ENCODE measurements at regions not wholly inside any gene's neighbourhood (a gene's known extent, or its start where the extent isn't known, plus 50 kb on each side); places are given as distances from the start of the nearest gene placed in this dataset.
"Not testable (repeated sequence)": the region's sequence is repeated elsewhere in the genome, so short reads cannot be mapped to it uniquely, and the experiment has no call there.

DNA sequence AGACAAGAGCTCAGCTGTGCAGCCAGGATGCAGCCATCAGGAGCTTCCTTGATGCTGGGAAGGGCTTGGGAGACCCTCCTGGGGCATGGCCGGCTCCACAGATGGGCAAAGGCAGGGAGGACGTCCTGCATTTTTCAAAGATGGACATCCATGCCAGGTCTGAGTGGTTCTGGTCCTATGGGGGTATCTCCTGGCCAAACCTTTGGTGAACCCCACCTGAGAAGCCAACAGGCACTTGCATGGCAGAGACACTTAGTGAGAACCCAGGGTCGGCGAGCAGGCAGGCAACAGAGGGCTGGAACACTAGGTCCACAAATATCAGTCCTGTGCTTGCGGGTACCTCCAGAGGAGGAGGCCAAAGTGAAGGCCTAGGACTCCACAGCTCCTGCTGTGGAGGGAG is 70.0 kb downstream of the KCTD15 start:
- H3K9me3 Mint-ChIP-seq: no peaks in the 10 kb centered on the region
- peaks cover 27% of the 10 kb centered on the region for H3K27me3 Mint-ChIP-seq
- H3K27ac Mint-ChIP-seq (ENCODE audit: low read depth): no peak overlapping the region
- H3K4me3 Mint-ChIP-seq: no peak overlapping the region
- ATAC-seq (replicated peaks; ENCODE audit: extremely low read depth, poor library complexity, severe bottlenecking) (no peak), DNase-seq (ENCODE audit: low spot score in 2 of 2) (no peak)
- H3K36me3 Mint-ChIP-seq (ENCODE audit: insufficient read depth): no peaks in the 10 kb centered on the region
- H3K4me1 Mint-ChIP-seq: no peaks in the 10 kb centered on the region

DNA sequence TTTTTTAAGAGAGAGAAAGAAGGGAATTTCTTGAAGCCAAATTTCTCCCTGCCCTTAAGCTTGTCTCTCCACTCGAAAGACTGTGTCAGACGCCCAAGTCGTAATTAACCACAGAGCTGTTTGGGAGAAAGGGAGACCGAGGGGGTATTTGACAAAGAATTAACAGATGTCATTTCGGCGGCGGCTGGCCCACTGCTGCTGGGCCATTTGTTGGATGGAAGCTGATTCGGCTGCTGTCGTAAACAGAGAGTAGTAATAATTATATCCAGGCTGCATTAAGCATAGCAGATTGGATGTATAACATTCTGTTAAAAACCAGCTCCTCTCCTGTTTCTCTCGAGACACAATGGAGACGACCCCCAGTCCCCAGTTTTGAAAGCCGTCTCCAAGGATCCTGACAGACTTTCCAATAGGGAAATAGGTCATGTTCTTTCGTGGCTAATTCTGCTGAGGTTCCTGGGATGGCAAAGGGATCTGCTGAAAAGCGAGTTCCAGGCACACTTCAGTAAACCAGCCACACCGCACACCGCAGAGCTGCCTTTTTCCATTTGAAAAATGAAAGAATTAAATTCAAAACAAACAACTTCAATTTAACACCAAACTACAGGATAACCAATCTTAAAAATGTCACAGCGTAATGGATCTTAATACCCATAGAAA is 71.5 kb downstream of the KCTD15 start:
- H3K27ac Mint-ChIP-seq (ENCODE audit: low read depth): no peak overlapping the region
- DNase-seq (ENCODE audit: low spot score in 2 of 2) (no peak), ATAC-seq (replicated peaks; ENCODE audit: extremely low read depth, poor library complexity, severe bottlenecking) (no peak)
- no peaks in the 10 kb centered on the region for H3K4me1 Mint-ChIP-seq
- peaks cover 27% of the 10 kb centered on the region for H3K27me3 Mint-ChIP-seq
- H3K36me3 Mint-ChIP-seq (ENCODE audit: insufficient read depth): no peaks in the 10 kb centered on the region
- H3K9me3 Mint-ChIP-seq: no peaks in the 10 kb centered on the region
- H3K4me3 Mint-ChIP-seq: no peak overlapping the region

DNA sequence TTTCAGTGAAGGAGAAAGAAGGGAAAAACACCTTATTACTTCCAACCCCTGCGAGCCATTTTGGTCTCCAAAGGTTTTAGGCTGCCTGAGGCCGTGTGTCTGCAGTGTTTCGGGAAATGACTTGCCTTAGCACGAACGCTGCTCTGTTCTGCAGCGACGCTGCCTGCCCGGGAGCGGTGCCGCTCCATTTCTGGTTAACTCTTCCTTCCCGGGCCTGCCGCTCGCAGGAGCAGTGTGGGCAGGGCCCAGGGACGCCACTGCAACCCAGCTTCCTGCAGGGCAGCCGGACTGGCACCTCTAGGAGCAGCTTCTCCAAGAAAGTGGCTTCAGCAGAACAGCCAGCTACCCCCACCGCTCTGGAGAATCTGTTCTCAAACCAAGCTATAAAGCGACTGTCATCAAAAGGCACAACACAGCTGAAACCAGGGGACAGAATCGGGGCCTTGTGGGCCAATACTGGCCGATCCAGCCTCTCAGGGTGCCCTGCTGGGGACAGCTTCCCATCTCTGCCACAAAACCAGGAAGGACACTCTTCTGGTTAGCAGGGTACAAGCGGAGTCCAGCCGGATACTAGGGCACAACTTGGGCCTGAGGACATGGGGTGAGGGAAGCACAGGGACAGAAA is 72.2 kb downstream of the KCTD15 start:
- DNase-seq (ENCODE audit: low spot score in 2 of 2) (no peak), ATAC-seq (replicated peaks; ENCODE audit: extremely low read depth, poor library complexity, severe bottlenecking) (no peak)
- H3K27ac Mint-ChIP-seq (ENCODE audit: low read depth): no peak overlapping the region
- H3K4me3 Mint-ChIP-seq: no peak overlapping the region
- H3K4me1 Mint-ChIP-seq: no peaks in the 10 kb centered on the region
- H3K36me3 Mint-ChIP-seq (ENCODE audit: insufficient read depth): no peaks in the 10 kb centered on the region
- H3K9me3 Mint-ChIP-seq: no peaks in the 10 kb centered on the region
- peaks cover 27% of the 10 kb centered on the region for H3K27me3 Mint-ChIP-seq

DNA sequence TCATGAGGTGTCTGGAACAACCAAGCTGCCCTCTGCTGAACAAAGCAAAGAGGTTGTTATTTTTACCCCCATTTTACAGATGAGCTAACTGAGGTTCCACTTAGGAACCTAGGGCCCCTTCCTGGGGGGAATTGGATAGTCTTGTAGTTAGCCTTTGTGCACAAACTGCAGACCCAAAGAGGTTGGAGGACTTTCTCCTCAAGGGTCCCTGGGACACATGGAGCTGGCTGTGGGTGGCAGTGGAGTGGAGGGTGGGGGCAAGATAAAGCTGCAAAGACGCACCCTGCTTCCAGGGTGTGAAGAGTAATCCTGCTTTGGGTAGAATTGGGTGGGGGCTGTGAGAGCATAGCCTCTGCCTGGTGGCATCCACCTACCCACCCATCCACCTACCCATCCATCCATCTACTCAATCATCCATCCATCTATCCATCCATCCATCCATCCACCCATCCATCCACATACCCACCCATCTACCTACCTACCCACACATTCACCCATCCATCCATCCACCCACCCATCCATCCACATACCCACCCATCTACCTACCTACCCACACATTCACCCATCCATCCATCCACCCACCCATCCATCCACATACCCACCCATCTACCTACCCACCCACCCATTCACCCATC is 73.7 kb downstream of the KCTD15 start:
- not testable (repeated sequence) for DNase-seq (ENCODE audit: low spot score in 2 of 2); H3K27ac Mint-ChIP-seq (ENCODE audit: low read depth); H3K4me3 Mint-ChIP-seq; H3K9me3 Mint-ChIP-seq; ATAC-seq (replicated peaks; ENCODE audit: extremely low read depth, poor library complexity, severe bottlenecking); H3K4me1 Mint-ChIP-seq; H3K36me3 Mint-ChIP-seq (ENCODE audit: insufficient read depth)
- H3K27me3 Mint-ChIP-seq: peaks cover 20% of the 10 kb centered on the region

DNA sequence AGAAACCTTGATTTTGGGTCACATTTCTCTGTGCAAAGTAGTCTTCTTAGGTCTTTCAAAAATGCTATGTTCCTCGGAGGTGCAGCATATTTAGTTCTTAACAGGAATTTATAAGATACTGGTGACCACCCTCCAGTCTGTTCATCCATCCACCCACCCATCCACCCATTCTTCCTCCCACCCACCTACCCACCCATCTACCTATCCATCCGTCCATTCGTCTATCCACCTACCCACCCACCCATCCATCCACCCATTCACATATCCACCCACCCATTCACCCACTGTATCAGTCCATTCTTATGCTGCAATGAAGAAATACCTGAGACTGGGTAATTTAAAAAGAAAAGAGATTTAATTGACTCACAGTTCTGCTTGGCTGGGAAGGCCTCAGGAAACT is 74.9 kb downstream of the KCTD15 start:
- H3K4me1 Mint-ChIP-seq: no peaks in the 10 kb centered on the region
- ATAC-seq (replicated peaks; ENCODE audit: extremely low read depth, poor library complexity, severe bottlenecking) (no peak), DNase-seq (ENCODE audit: low spot score in 2 of 2) (no peak)
- H3K36me3 Mint-ChIP-seq (ENCODE audit: insufficient read depth): peaks cover 2% of the 10 kb centered on the region
- H3K4me3 Mint-ChIP-seq: no peak overlapping the region
- H3K27ac Mint-ChIP-seq (ENCODE audit: low read depth): no peak overlapping the region
- no peaks in the 10 kb centered on the region for H3K9me3 Mint-ChIP-seq
- peaks cover 20% of the 10 kb centered on the region for H3K27me3 Mint-ChIP-seq

DNA sequence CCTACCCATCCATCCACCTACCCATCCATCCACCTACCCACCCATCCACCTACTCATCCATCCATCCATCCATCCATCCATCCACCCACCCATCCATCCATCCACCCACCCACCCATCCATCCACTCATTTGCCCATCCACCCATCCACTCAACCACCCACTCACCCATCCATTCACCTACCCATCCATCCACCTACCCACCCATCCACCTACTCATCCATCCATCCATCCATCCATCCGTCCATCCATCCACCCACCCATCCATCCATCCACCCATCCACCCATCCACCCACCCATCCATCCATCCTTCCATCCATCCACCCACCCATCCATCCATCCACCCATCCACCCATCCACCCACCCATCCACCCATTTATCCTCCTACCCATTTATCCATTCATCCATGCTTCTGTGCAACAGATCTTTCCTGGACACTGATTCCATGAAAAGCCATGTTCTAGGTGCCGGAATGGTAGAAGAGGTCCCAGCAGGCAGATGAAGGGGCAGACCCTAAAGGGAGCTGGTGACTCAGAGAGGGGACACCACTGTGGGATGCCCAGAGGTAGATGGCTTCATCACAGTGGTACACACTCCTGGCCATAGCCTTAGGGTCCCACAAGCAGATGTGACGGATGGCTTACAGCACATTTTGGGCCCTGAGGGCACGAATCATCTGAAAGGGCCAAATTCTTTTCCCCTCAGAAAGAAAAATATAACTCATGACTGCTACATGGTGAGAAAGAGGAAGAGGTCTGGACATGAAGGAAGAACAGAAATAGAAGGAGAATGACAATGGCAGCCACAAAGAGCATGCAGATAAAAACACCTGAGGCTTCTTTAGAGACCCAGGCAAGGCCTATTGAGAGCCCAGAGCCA is 76.0 kb downstream of the KCTD15 start:
- Mint-ChIP-seq H3K4me1 (no peaks in the 10 kb centered on the region), H3K9me3 (no peaks in the 10 kb centered on the region), H3K36me3 (ENCODE audit: insufficient read depth) (peaks cover 2% of the 10 kb centered on the region), H3K27me3 (peaks cover 28% of the 10 kb centered on the region), H3K27ac (ENCODE audit: low read depth) (no peak overlapping the region), H3K4me3 (no peak overlapping the region)
- DNase-seq (ENCODE audit: low spot score in 2 of 2) (no peak), ATAC-seq (replicated peaks; ENCODE audit: extremely low read depth, poor library complexity, severe bottlenecking) (no peak)

DNA sequence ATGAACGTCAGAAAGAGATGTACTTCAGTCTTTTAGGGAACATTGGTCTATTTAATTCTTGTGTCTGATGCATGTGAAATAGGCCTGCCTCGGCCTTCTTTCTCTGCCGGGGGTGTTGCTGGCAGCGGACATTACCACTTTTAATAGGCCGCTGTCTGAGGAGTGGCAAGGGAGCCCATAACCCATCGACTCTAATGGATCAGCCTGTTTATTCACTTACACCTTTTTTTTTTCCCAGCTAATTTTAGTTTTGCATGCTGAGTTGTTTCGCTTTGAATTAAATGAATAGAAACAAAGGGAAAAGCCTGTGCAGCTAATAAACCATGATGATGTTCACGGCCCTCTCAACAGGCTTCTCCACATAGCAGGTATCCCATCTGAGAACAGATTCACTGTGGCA is 78.4 kb downstream of the KCTD15 start:
- DNase-seq (ENCODE audit: low spot score in 2 of 2) (no peak), ATAC-seq (replicated peaks; ENCODE audit: extremely low read depth, poor library complexity, severe bottlenecking) (no peak)
- H3K36me3 Mint-ChIP-seq (ENCODE audit: insufficient read depth): peaks cover 2% of the 10 kb centered on the region
- no peaks in the 10 kb centered on the region for H3K4me1 Mint-ChIP-seq
- H3K27me3 Mint-ChIP-seq: peaks cover 26% of the 10 kb centered on the region
- no peak overlapping the region for H3K4me3 Mint-ChIP-seq
- H3K9me3 Mint-ChIP-seq: no peaks in the 10 kb centered on the region
- no peak overlapping the region for H3K27ac Mint-ChIP-seq (ENCODE audit: low read depth)

DNA sequence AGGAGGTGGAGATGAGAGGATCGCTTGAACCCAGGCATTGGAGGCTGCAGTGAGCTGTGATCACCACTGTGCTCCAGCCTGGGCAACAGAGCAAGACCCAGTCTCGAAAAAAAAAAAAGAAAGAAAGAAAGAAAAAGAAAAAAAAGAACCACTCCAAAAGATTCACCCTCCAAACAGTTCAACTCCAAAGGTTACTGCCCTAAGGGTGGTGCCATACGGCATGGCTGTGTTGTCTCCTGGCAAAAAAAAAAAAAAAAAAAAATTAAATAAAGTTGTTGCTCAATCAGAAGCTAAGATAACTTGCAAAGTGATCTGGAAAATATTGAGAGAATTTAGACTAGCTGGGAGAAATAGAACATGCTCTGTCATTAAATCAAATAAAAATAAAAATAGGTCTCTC is 79.5 kb downstream of the KCTD15 start:
- DNase-seq (ENCODE audit: low spot score in 2 of 2): no peak
- H3K27me3 Mint-ChIP-seq: peaks cover 26% of the 10 kb centered on the region
- H3K4me1 Mint-ChIP-seq: no peaks in the 10 kb centered on the region
- H3K4me3 Mint-ChIP-seq: no peak overlapping the region
- no peak for ATAC-seq (replicated peaks; ENCODE audit: extremely low read depth, poor library complexity, severe bottlenecking)
- H3K36me3 Mint-ChIP-seq (ENCODE audit: insufficient read depth): peaks cover 2% of the 10 kb centered on the region
- H3K27ac Mint-ChIP-seq (ENCODE audit: low read depth): no peak overlapping the region
- no peaks in the 10 kb centered on the region for H3K9me3 Mint-ChIP-seq

DNA sequence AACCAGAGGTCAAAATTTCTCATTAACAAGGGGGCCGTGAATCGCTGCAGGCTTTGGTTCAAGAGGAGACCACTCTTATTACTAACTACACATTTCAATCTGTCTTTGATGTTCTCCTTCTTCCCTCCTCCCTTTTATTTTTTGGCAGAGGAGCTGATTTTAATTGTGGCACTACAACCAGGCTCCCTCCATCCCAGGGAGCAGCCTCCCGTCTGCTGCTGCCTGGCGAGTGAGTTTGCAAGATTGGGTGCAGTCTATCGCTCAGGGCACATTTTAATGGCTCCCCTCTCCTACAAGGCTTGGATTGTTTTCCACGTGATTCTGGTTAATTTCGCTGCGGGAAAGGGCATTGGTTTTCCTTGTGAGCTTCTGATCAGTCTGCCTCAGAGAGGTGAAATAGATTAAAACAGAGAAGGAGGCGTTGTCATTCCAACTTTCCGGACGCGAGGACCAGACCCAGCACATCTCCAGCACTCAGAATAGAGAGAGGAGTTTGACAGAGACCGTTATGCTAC is 81.4 kb downstream of the KCTD15 start:
- H3K27ac Mint-ChIP-seq (ENCODE audit: low read depth): no peak overlapping the region
- ATAC-seq (replicated peaks; ENCODE audit: extremely low read depth, poor library complexity, severe bottlenecking) (no peak), DNase-seq (ENCODE audit: low spot score in 2 of 2) (no peak)
- H3K4me1 Mint-ChIP-seq: no peaks in the 10 kb centered on the region
- peaks cover 2% of the 10 kb centered on the region for H3K36me3 Mint-ChIP-seq (ENCODE audit: insufficient read depth)
- no peaks in the 10 kb centered on the region for H3K9me3 Mint-ChIP-seq
- peaks cover 26% of the 10 kb centered on the region for H3K27me3 Mint-ChIP-seq
- no peak overlapping the region for H3K4me3 Mint-ChIP-seq

DNA sequence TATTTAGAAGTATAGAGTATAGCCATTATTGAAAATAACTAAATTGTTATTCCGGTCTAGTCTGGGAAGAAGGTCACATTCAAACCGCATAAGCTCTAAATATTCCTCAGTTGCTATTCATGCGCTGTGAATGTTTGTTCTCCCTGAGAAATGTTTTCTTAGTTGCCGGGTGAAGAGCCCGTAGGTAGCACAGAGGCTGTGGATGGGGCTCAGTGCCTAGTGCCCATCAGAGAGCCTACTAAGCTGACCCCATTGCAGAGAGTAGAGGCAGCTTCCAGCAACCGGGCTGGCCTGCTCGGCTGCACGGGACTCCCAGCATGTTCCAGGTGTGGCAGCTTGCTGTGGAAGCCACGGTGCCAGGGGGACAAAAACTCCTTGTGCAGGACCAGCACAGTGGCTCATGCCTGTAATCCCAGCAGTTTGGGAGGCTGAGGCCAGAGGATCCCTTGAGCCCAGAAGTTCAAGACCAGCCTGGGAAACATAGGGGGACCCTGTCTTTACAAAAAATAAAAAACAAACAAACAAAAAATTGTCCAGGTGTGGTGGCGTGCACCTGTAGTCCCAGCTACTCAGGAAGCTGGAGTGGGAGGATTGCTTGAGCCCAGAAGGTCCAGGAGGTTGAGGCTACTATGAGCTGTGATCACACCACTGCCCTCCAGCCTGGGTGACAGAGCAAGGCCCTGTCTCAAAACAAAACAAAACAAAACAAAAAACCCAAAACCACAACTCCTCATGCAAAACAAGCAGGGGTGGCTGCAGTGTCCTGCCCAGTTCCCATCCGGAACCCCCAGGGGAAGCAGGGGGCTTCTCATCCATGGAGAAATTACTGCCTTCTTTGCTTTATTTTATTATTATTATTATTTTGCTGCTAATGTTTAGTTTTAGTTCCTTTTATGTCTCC is 82.5 kb downstream of the KCTD15 start:
- Mint-ChIP-seq H3K27me3 (peaks cover 26% of the 10 kb centered on the region), H3K27ac (ENCODE audit: low read depth) (no peak overlapping the region), H3K4me1 (peaks cover 1% of the 10 kb centered on the region), H3K9me3 (no peaks in the 10 kb centered on the region), H3K36me3 (ENCODE audit: insufficient read depth) (peaks cover 2% of the 10 kb centered on the region), H3K4me3 (no peak overlapping the region)
- no peak for ATAC-seq (replicated peaks; ENCODE audit: extremely low read depth, poor library complexity, severe bottlenecking)
- no peak for DNase-seq (ENCODE audit: low spot score in 2 of 2)

DNA sequence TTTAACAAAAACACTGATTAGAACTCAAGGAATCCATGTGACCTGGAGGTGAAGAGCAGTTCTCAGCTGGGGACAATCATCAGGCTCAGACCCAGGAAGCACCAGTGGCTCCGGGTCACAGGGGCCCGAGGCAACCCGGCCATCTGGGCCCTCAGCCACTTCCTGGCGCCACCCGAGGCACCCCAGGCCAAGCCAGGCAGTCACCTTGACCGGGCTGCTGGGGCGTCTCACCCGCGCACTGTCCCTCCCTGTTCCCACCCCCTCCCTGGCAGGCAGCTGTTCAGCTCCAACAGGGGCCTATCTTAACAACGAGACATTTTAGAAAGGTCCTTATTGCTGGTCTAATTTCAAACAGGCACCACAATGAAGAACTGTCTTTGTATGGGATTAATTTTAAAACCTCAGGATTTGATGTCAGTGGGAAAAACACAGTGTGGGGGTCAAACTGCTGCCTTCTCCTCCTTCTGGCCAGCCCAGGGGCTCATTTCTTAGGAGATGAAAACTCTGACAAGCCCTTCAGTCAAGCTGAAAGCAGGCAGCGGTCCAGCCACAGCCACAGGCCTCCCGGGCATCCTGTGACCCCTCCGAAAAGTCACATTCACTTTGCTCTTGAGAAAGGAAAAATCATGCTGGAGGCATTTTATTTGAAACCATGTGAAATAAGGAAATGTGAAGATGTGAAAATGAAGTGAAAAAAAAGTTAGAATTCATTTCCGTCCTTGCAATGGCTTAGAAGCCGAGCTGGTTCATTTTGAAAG is 83.3 kb downstream of the KCTD15 start:
- no peak overlapping the region for H3K27ac Mint-ChIP-seq (ENCODE audit: low read depth)
- peaks cover 6% of the 10 kb centered on the region for H3K4me1 Mint-ChIP-seq
- ATAC-seq (replicated peaks; ENCODE audit: extremely low read depth, poor library complexity, severe bottlenecking) (no peak), DNase-seq (ENCODE audit: low spot score in 2 of 2) (no peak)
- no peaks in the 10 kb centered on the region for H3K9me3 Mint-ChIP-seq
- H3K36me3 Mint-ChIP-seq (ENCODE audit: insufficient read depth): no peaks in the 10 kb centered on the region
- peaks cover 32% of the 10 kb centered on the region for H3K27me3 Mint-ChIP-seq
- no peak overlapping the region for H3K4me3 Mint-ChIP-seq
